ENCODE measurements at regions not wholly inside any gene's neighbourhood (a gene's known extent, or its start where the extent isn't known, plus 50 kb on each side); places are given as distances from the start of the nearest gene placed in this dataset.

- DNase-seq, result no peak
Observed at GRCh38 chr12:131346555-131347344, 364.1 kb upstream of the SFSWAP start.

GRCh38 chr12:131347345-131347714, 363.6 kb upstream of the SFSWAP start:
- no peak for DNase-seq

- no peak for DNase-seq
Observed at GRCh38 chr12:131347732-131348131, 363.2 kb upstream of the SFSWAP start.

- no peak for DNase-seq
Observed at GRCh38 chr12:131348231-131348630, 362.7 kb upstream of the SFSWAP start.

GRCh38 chr12:131348646-131349045, 362.2 kb upstream of the SFSWAP start:
- no peak for DNase-seq

- no peak for DNase-seq
Observed at GRCh38 chr12:131349397-131350127, 361.3 kb upstream of the SFSWAP start.

- DNase-seq, result no peak
Observed at GRCh38 chr12:131350943-131351318, 360.0 kb upstream of the SFSWAP start.

GRCh38 chr12:131351319-131352028, 359.4 kb upstream of the SFSWAP start:
- DNase-seq, result no peak

GRCh38 chr12:131352296-131352900, 358.5 kb upstream of the SFSWAP start:
- no peak for DNase-seq

GRCh38 chr12:131353376-131353775, 357.5 kb upstream of the SFSWAP start:
- DNase-seq, result no peak

- no peak for DNase-seq
Observed at GRCh38 chr12:131353826-131354225, 357.1 kb upstream of the SFSWAP start.

GRCh38 chr12:131355361-131356245, 355.3 kb upstream of the SFSWAP start:
- DNase-seq, result no peak

GRCh38 chr12:131356485-131357184, 354.3 kb upstream of the SFSWAP start:
- no peak for DNase-seq

GRCh38 chr12:131357185-131357747, 353.6 kb upstream of the SFSWAP start:
- no peak for DNase-seq

- no peak for DNase-seq
Observed at GRCh38 chr12:131357920-131358319, 353.0 kb upstream of the SFSWAP start.

GRCh38 chr12:131362291-131363211, 348.3 kb upstream of the SFSWAP start:
- DNase-seq, result no peak

GRCh38 chr12:131363393-131363792, 347.5 kb upstream of the SFSWAP start:
- no peak for DNase-seq

- DNase-seq, result no peak
Observed at GRCh38 chr12:131363841-131364495, 346.9 kb upstream of the SFSWAP start.

Data from COR-L47 (cell line).